GM23338 (cell line): ENCODE measurements at regions not wholly inside any gene's neighbourhood (a gene's known extent, or its start where the extent isn't known, plus 50 kb on each side); places are given as distances from the start of the nearest gene placed in this dataset.

ENCODE experiments used
- CREB1 ChIP-seq: fragments of 250-450 bp; sonication (Bioruptor Pico); IDR thresholded peaks from 2 replicates; pipeline ENCODE4 v1.5.0; 2020; ENCODE audit warnings: low read depth, mild to moderate bottlenecking, moderate library complexity
- NANOG ChIP-seq: IDR thresholded peaks from 2 replicates; pipeline ENCODE4 v1.6.1; 2016; ENCODE audit warnings: antibody characterized with exemption, borderline replicate concordance
- TF ChIP-seq, protein P1 (sequence below), 2 experiments: fragments of 200-600 bp in 1 of 2; sonication (generic) in 1 of 2; conservative IDR thresholded peaks; 2 replicates each; pipeline versions ENCODE4 v1.5.1 to v1.6.1; 2016 to 2017; ENCODE audit warnings: antibody characterized with exemption in 2 of 2, low read depth in 2 of 2, mild to moderate bottlenecking in 2 of 2, moderate library complexity in 1 of 2

DNA sequence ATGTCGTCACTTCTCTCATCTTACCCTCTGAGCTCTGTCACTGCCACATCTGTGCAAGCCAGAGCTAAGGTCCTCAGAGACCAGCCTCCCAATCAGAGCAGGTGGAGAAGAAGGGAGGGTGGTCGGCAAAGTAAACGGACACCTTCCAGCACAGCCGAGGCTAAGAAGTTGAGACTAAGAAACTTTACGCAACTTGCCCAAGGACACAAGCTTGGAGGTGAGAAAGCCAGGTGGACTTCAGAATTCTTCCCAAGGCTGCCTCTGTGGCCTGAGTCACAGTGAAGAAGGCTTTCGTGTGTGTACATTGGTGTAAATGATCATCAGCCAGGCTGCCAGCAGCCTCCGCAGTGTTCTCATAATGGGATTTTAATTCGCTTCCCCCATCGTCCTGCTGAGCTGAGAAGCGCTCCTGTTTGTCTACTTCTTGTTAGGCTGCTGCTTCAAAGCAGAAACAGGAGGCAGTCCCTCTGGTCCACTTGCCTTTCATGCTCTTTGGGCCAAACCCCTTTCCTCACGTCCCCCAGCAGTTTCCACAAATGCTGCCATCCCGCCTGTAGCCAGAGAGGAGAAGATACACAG is 125.0 kb upstream of the RPL38 start:
- TF ChIP-seq, protein P1, sequence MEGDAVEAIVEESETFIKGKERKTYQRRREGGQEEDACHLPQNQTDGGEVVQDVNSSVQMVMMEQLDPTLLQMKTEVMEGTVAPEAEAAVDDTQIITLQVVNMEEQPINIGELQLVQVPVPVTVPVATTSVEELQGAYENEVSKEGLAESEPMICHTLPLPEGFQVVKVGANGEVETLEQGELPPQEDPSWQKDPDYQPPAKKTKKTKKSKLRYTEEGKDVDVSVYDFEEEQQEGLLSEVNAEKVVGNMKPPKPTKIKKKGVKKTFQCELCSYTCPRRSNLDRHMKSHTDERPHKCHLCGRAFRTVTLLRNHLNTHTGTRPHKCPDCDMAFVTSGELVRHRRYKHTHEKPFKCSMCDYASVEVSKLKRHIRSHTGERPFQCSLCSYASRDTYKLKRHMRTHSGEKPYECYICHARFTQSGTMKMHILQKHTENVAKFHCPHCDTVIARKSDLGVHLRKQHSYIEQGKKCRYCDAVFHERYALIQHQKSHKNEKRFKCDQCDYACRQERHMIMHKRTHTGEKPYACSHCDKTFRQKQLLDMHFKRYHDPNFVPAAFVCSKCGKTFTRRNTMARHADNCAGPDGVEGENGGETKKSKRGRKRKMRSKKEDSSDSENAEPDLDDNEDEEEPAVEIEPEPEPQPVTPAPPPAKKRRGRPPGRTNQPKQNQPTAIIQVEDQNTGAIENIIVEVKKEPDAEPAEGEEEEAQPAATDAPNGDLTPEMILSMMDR (conservative IDR thresholded peaks at IDR 0.05; ENCODE audit: low read depth in 2 of 2) = no peak
- TF ChIP-seq CREB1 (CRISPR knock-in tag) (no peak), NANOG (no peak)
